GM19395 (cell line): ENCODE measurements at regions not wholly inside any gene's neighbourhood (a gene's known extent, or its start where the extent isn't known, plus 50 kb on each side); places are given as distances from the start of the nearest gene placed in this dataset.
"Not testable (repeated sequence)": the region's sequence is repeated elsewhere in the genome, so short reads cannot be mapped to it uniquely, and the experiment has no call there.

Source experiments
- ATAC-seq: cut with Tn5 transposase; IDR thresholded peaks from one replicate; pipeline ENCODE4 v1.9.1; 2021; ENCODE audit warnings: mild to moderate bottlenecking, moderate library complexity; ENCODE audit not compliant: unreplicated experiment

GRCh38 chr18:10162340-10162739, 248.5 kb downstream of the VAPA start:
- ATAC-seq, result no peak

- ATAC-seq, result no peak
These were observed 250.7 kb downstream of the VAPA start for GRCh38 chr18:10164271-10165071.

GRCh38 chr18:10166164-10166807, 252.5 kb downstream of the VAPA start:
- ATAC-seq, result no peak

GRCh38 chr18:10167759-10168158, 253.9 kb downstream of the VAPA start:
- ATAC-seq, result no peak

GRCh38 chr18:10168477-10168876, 254.7 kb downstream of the VAPA start:
- no peak for ATAC-seq

GRCh38 chr18:10169064-10169562, 255.3 kb downstream of the VAPA start:
- no peak for ATAC-seq

GRCh38 chr18:10169814-10170213, 256.0 kb downstream of the VAPA start:
- ATAC-seq, result no peak

- ATAC-seq, result no peak
These were observed 256.6 kb downstream of the VAPA start for GRCh38 chr18:10170375-10170774.

- ATAC-seq, result not testable (repeated sequence)
These were observed 261.5 kb downstream of the VAPA start for GRCh38 chr18:10175333-10175732.

GRCh38 chr18:10179326-10179725, 265.5 kb downstream of the VAPA start:
- not testable (repeated sequence) for ATAC-seq

- ATAC-seq, result no peak
These were observed 268.3 kb downstream of the VAPA start for GRCh38 chr18:10182009-10182624.

- ATAC-seq, result no peak
These were observed 269.7 kb upstream of the APCDD1 start for GRCh38 chr18:10184776-10185175.

- ATAC-seq, result no peak
These were observed 265.2 kb upstream of the APCDD1 start for GRCh38 chr18:10188971-10189810.

- ATAC-seq, result no peak
These were observed 263.9 kb upstream of the APCDD1 start for GRCh38 chr18:10190564-10190963.

GRCh38 chr18:10193444-10193843, 261.0 kb upstream of the APCDD1 start:
- no peak for ATAC-seq

- ATAC-seq, result no peak
These were observed 259.8 kb upstream of the APCDD1 start for GRCh38 chr18:10194592-10194991.

- no peak for ATAC-seq
These were observed 258.9 kb upstream of the APCDD1 start for GRCh38 chr18:10195529-10195928.

- ATAC-seq, result no peak
These were observed 257.3 kb upstream of the APCDD1 start for GRCh38 chr18:10197097-10197496.

GRCh38 chr18:10201226-10201625, 253.2 kb upstream of the APCDD1 start:
- no peak for ATAC-seq

- no peak for ATAC-seq
These were observed 252.8 kb upstream of the APCDD1 start for GRCh38 chr18:10201659-10202058.

GRCh38 chr18:10202845-10203321, 251.6 kb upstream of the APCDD1 start:
- ATAC-seq, result no peak
